Dermis microvascular lymphatic vessel endothelial cell (primary cell): ENCODE measurements at regions not wholly inside any gene's neighbourhood (a gene's known extent, or its start where the extent isn't known, plus 50 kb on each side); places are given as distances from the start of the nearest gene placed in this dataset.

Source experiments
- DNase-seq, 2 donors: peaks; one replicate each; pipeline versions ENCODE4 v3.0.0 to v3.0.0-alpha.2; 2010; ENCODE audit warnings: low read depth in 2 of 2

GRCh38 chr1:117678246-117678977 lies 72.6 kb downstream of the TENT5C start:
- DNase-seq = no peak

GRCh38 chr1:117679299-117679698 lies 73.5 kb downstream of the TENT5C start:
- DNase-seq = no peak

- no peak for DNase-seq
Measured at GRCh38 chr1:117679868-117680267, 74.0 kb downstream of the TENT5C start.

GRCh38 chr1:117680316-117681002 lies 74.6 kb downstream of the TENT5C start:
- no peak for DNase-seq

- DNase-seq = no peak
Measured at GRCh38 chr1:117681093-117681900, 75.4 kb downstream of the TENT5C start.

- DNase-seq = no peak
Measured at GRCh38 chr1:117681901-117682250, 76.0 kb downstream of the TENT5C start.

GRCh38 chr1:117682372-117682771 lies 76.5 kb downstream of the TENT5C start:
- no peak for DNase-seq

- no peak for DNase-seq
Measured at GRCh38 chr1:117683571-117684285, 77.9 kb downstream of the TENT5C start.

GRCh38 chr1:117685936-117686806 lies 80.3 kb downstream of the TENT5C start:
- peak in 1 of 2 donors; percentile 12 for DNase-seq

- DNase-seq = peak; percentile 44 to 75
Measured at GRCh38 chr1:117686907-117687306, 81.1 kb downstream of the TENT5C start.

GRCh38 chr1:117689997-117690625 lies 84.3 kb downstream of the TENT5C start:
- DNase-seq = no peak

GRCh38 chr1:117691942-117692341 lies 86.1 kb downstream of the TENT5C start:
- no peak for DNase-seq

- no peak for DNase-seq
Measured at GRCh38 chr1:117694543-117694942, 88.7 kb downstream of the TENT5C start.

GRCh38 chr1:117695796-117696490 lies 90.1 kb downstream of the TENT5C start:
- DNase-seq = peak in 1 of 2 donors; percentile 75

- no peak for DNase-seq
Measured at GRCh38 chr1:117696561-117696960, 90.7 kb downstream of the TENT5C start.

GRCh38 chr1:117697220-117697781 lies 91.5 kb downstream of the TENT5C start:
- DNase-seq = no peak

GRCh38 chr1:117698398-117699160 lies 92.7 kb downstream of the TENT5C start:
- DNase-seq = no peak

- DNase-seq = no peak
Measured at GRCh38 chr1:117699953-117700352, 94.1 kb downstream of the TENT5C start.

- DNase-seq = no peak
Measured at GRCh38 chr1:117702654-117703053, 96.8 kb downstream of the TENT5C start.
